DMS53 treated with DMSO at 0.1 percent for 48 hours (cell line): ENCODE measurements at regions not wholly inside any gene's neighbourhood (a gene's known extent, or its start where the extent isn't known, plus 50 kb on each side); places are given as distances from the start of the nearest gene placed in this dataset.

Source experiments
- DNase-seq: peaks from one replicate; lab custom pipeline; 2025; ENCODE audit not compliant: unreplicated experiment; lab: John Stamatoyannopoulos, UW

DNA sequence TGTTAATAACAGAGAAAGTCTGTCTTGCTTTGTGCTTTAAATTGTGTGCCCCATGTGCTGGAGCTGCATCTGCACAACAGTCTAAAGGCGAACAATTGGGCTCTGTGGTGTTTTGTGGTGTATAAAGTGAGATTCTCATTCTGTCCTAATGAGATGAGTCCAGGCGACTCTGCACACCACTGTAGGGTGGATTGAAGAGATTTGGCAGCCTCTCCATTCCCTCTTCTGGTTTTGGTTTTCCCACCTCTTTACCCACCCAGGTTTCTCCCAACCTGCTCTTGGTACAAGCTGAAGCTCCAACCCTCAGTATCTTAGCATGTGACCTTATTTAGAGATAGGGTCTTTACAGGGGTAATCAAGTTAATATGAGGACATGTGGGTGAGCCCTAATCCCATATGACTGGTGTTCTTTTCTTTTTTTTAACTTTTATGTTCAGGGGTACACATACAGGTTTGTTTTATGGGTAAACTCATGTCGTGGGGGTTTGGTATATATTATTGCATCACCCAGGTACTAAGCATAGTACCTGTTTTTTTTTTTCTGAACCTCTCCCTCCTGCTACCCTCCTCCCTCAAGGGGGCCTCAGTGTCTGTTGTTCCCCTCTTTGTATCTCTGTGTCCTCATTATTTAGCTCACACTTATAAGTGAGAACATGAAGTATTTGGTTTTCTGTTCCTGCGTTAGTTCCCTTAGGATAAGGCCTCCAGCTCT is 217.6 kb upstream of the DTNBP1 start:
- no peak for DNase-seq

DNA sequence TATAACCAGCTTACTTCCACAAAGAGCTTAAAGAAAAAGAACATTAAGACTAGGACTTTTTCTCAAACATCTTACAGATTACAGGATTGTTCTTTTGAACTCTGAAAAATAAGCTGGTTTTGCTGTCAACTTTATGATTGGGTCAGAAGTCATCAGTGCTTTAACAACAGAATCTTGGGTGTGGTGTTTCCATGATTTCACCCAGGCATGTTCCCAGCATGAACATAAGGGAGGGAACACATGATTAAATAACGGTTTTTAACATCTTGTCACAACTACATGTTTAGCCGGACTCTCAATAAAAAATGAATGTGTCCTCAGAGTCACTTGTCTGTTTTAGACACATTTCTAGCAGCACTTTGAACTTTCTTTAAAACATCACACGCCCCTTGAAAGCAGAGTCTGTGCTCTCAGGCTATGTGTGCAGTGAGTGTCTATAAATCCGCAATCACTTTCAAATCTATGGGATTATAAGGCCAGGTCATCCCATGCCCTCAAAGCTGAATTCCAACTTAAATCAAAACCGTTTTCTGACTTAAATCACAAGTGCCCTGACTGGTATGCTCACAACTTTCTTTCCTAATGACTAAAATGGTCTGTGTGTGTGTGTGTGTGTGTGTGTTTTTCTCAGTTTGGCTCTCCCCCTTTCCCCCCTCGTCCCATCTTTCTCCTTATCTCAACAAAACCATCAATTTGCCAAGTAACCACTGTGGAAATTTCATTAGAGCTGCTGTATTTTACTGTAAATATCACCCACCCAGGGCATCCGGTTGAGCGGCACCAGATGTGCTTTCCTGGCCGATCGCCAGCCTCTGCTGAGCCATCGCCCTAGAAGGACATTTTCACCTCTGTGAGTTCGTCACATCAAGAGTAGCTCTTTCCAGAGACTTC is 216.8 kb upstream of the DTNBP1 start:
- peak; percentile 48 for DNase-seq

DNA sequence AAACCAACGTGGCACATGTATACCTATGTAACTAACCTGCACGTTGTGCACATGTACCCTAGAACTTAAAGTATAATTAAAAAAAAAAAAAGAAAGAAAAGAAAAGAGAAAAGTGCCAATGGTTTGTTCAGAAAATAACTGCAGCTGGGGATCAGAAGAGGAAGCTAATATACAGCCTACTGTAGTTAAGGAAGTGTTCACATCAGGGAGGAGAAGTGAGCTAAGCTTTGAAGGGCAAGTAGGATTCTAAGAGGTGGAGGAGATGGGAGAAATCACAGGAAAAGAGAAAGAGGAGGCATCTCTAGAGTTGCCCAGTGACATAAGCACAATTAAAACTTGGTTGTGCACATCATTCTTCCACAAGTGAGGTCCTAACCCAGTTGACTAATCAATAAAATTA is 214.4 kb upstream of the DTNBP1 start:
- no peak for DNase-seq

DNA sequence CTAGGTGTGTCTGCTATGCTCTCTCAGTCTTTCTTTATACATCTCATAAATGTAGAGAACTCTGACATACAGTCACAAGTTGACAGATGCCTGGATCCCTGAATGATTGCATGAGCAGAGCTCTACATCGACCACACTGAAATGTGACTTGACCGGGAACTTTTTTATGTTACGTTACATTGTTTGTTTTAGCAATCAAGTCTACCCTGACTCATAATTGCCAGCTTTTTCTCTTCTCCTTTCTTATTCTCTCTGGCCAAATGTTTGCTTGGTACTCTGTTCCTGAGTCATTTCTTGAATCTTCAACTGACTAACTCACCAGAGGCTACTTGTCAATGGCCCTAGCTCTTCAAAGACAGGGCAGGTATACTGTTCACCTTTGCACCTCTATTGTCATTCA is 213.6 kb upstream of the DTNBP1 start:
- no peak for DNase-seq

DNA sequence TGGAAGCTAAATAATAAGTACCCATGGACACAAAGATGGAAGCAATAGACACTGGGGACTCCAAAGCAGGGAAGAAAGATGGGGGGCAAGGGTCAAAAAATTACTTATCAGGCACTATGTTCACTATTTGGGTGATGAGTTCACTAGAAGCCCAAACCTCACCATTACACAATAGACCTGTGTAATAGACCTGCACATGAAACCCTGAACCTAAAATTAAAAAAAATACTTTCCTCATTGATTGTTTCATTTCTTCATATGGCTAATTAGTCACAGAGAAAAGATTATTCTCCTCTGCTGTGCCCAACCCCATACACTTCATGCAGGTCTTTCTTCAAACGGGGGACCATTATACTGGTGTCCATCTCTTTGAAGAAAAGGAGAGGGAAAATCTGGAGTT is 213.0 kb upstream of the DTNBP1 start:
- no peak for DNase-seq

GRCh38 chr6:15874821-15875220 is 212.0 kb upstream of the DTNBP1 start:
- DNase-seq: no peak

- DNase-seq: no peak
These were observed 211.5 kb upstream of the DTNBP1 start for GRCh38 chr6:15874326-15874725.

- no peak for DNase-seq
These were observed 209.6 kb upstream of the DTNBP1 start for GRCh38 chr6:15872241-15873103.

GRCh38 chr6:15871276-15871675 is 208.4 kb upstream of the DTNBP1 start:
- DNase-seq: no peak

GRCh38 chr6:15870333-15871043 is 207.7 kb upstream of the DTNBP1 start:
- DNase-seq: no peak

GRCh38 chr6:15864708-15865062 is 201.9 kb upstream of the DTNBP1 start:
- no peak for DNase-seq

- no peak for DNase-seq
These were observed 201.3 kb upstream of the DTNBP1 start for GRCh38 chr6:15864038-15864707.

GRCh38 chr6:15862810-15863209 is 200.0 kb upstream of the DTNBP1 start:
- no peak for DNase-seq

DNA sequence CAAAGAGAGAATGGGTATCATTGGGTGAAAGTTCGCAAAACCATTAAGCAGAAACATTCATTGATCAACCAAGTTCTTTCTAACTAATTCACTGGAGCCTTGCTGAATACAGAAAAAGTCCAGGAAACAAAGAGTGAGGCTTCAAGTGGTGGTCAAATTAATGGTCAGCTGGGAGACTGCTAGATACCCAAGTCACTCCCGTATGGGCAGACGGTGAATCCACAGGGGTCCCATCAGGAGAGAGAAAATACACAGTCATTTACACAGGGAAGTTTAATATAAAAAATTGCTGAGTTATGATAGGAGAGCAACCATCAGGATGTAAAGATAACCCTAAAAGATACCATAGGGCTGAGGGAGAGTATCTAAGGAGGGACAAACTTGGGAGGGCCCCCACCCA is 198.7 kb upstream of the DTNBP1 start:
- DNase-seq: no peak

DNA sequence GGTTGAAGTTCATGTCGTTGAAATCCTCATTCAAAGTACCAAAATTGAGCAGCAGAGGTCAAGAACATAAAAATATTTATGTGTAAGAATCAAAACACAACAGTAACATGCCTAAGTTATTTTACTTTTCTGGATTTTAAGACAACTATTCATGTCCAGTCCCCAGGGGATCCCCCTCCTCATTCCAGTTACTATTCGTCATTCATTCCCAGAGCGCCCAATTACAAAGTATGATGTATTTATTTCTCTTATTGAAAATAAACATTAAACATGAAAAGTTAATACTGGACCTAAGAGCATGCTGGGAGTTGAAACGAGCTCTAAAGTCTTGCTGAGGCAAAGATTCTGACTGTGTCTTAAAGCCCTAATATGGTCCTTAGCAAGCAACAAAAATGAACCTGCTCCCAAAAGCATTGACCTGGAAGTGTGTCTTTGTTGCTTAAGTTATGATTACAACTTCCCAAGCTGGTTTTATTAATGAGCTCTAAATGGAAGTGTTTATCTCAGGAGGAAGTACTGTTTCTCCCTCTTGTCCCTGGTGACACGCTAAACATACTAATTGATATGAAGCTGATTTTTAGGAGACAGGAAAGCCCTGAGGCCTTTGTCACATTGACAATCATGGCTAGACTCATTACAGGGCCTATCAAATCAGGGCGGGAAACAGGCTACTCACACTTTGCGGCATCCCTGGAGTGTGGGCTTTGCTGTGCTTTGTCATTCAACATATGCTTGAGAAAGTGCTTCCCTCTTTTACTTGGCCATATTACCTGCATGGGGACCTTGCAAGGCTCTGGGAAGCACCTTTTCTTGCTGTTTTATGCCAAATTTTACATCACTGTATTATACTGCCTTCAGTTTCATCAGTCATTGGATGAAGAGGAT is 192.2 kb upstream of the DTNBP1 start:
- no peak for DNase-seq

DNA sequence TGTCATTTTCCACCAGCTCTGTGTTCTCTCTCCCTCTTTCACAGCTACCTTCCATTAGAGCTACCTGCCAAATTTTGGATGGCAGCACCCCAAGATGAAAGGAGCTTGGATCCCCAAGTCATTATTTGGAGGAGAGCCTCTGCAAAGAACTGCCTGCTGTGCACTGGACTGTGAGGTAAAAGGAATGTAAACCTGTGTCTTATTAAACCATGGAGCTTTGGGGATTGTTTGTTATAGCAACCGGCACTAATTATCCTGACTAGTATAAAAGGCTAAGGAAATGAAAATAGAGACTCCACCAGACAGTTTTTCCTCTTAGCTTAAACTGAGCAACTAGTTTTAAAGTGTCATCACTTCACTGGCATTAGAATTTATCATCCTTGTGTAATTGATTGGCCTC is 191.6 kb upstream of the DTNBP1 start:
- DNase-seq: no peak

DNA sequence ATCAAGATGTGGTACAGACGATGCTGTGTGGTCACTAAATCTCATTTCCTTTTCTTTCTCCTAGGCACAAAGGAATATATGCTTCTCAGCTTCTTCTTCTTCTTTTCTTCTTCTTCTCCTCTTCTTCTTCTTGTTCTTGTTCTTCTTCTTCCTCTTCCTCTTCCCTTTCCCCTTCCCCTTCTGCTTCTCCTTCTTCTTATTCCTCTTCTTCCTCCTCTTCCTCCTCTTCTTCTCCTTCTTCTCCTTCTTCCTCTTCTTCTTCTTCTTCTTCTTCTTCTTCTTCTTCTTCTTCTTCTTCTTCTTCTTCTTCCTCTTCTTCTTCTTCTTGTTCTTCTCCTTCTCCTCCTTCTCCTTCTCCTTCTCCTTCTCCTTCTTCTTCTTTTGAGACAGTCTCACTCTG is 190.4 kb upstream of the DTNBP1 start:
- no peak for DNase-seq

GRCh38 chr6:15852289-15852688 is 189.5 kb upstream of the DTNBP1 start:
- no peak for DNase-seq

DNA sequence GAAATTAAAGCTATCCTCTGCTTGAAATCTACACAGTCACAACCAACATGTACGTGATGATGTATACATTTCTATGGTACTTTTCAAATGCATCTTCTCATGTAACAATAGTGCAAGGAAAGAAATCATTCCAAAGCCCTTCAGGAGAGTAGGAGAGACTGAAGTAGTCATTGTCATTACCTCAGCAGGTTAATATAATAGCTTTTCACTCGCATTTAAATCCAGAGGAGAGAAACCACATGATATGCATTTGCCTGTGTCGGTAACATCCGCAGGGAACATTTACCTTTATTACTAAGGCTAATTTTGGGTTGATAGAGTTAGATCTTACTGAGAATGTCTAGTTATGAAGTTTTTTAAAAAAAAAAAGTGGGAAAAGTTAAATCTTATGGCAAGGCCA is 186.6 kb upstream of the DTNBP1 start:
- DNase-seq: no peak
